HepG2 (cell line): ENCODE measurements at regions not wholly inside any gene's neighbourhood (a gene's known extent, or its start where the extent isn't known, plus 50 kb on each side); places are given as distances from the start of the nearest gene placed in this dataset.

Source experiments
- ATAC-seq: fragments of 200-7000 bp; cut with Tn5 transposase; 3 replicates; pipeline ENCODE4 v1.9.1; 2020; ENCODE audit warnings: mild to moderate bottlenecking, moderate library complexity
- BruUV-seq: library from RNA; stranded (reverse); fragments of 400-500 nt; replicated peaks from 2 replicates; lab custom pipeline; 2021; lab: Mats Ljungman, UMichigan
- CTCF ChIA-PET: fragments of 300-600 bp; formaldehyde crosslinking; extraction: SDS; loops from one replicate; lab custom pipeline; 2021; ENCODE audit warnings: low total read pairs, inconsistent platforms, low intra/inter-chr PET ratio; lab: Yijun Ruan, JAX
- POLR2A ChIA-PET: fragments of 350-600 bp; sonication (Branson Sonifier 250); formaldehyde crosslinking; loops from one replicate; lab custom pipeline; 2020; ENCODE audit warnings: antibody characterized with exemption, inconsistent platforms; lab: Yijun Ruan, JAX
- DNase-seq: peaks from one replicate; pipeline ENCODE4 v3.0.0-alpha.2; 2015; ENCODE audit warnings: low spot score
- FAIRE-seq: peaks from 3 replicates; lab custom pipeline; 2011; peaks lifted over from hg19 to GRCh38; lab: Jason Lieb, UNC
- H2AFZ ChIP-seq: one replicate; pipeline ENCODE4 v1.6.1; 2011; ENCODE audit warnings: low read length, inconsistent platforms
- H3K27ac ChIP-seq: fragments of 300-600 bp; 3 replicates; pipeline ENCODE4 v1.8.0; 2011; ENCODE audit warnings: mixed run types, mild to moderate bottlenecking, mixed read lengths, low read length, inconsistent platforms; ENCODE audit not compliant: insufficient read depth; ENCODE audit errors: extremely low read length
- H3K27me3 ChIP-seq, 2 experiments: fragments of 200-600 bp in 1 of 2; 2 replicates in 1 of 2; 3 replicates in 1 of 2; pipeline versions ENCODE4 v1.6.0 to v1.8.0; 2011; ENCODE audit warnings: low read length in 2 of 2, mild to moderate bottlenecking in 2 of 2, moderate library complexity in 2 of 2, inconsistent platforms in 1 of 2; ENCODE audit not compliant: insufficient read depth in 2 of 2, control insufficient read depth in 1 of 2
- H3K36me3 ChIP-seq, 2 experiments: fragments of 200-600 bp in 1 of 2; replicated peaks in 1 of 2; 2 replicates in 1 of 2; 3 replicates in 1 of 2; pipeline versions ENCODE4 v1.5.1 to v1.8.0; 2011; ENCODE audit warnings: low read length in 2 of 2, inconsistent platforms in 1 of 2; ENCODE audit not compliant: insufficient read depth in 2 of 2, control insufficient read depth in 1 of 2
- H3K4me1 ChIP-seq: 2 replicates; pipeline ENCODE4 v1.5.1; 2012; ENCODE audit warnings: low read length, inconsistent platforms; ENCODE audit not compliant: insufficient read depth
- H3K4me2 ChIP-seq: 2 replicates; pipeline ENCODE4 v1.6.0; 2011; ENCODE audit warnings: low read depth, low read length, inconsistent platforms
- H3K4me3 ChIP-seq, 3 experiments: fragments of 200-600 bp in 1 of 3; sonication (generic), shearing (Covaris generic) in 1 of 3; replicated peaks in 1 of 3; 2 replicates each; pipeline ENCODE4 v1.5.1; 2011 to 2016; ENCODE audit warnings: low read length in 3 of 3, inconsistent platforms in 2 of 3, low read depth in 2 of 3, mild to moderate bottlenecking in 2 of 3, control low read depth in 1 of 3, mixed read lengths in 1 of 3; ENCODE audit not compliant: insufficient read depth in 1 of 3
- H3K79me2 ChIP-seq: one replicate; pipeline ENCODE4 v1.6.1; 2011; ENCODE audit warnings: low read length, inconsistent platforms; ENCODE audit not compliant: insufficient read depth
- H3K9ac ChIP-seq: 2 replicates; pipeline ENCODE4 v1.6.0; 2011; ENCODE audit warnings: mild to moderate bottlenecking, low read depth, low read length, inconsistent platforms; ENCODE audit not compliant: insufficient read depth
- H3K9me3 ChIP-seq: 2 replicates; pipeline ENCODE4 v1.5.1; 2012; ENCODE audit warnings: mild to moderate bottlenecking, low read length
- H4K20me1 ChIP-seq: 2 replicates; pipeline ENCODE4 v1.6.0; 2011; ENCODE audit warnings: inconsistent platforms, mild to moderate bottlenecking, low read length, moderate library complexity; ENCODE audit not compliant: insufficient read depth
- ATM ChIP-seq: fragments of 450-650 bp; IDR thresholded peaks from 2 replicates; pipeline ENCODE4 v1.7.1; 2017; ENCODE audit warnings: mild to moderate bottlenecking, borderline replicate concordance
- CC2D1A ChIP-seq: sonication (generic); formaldehyde crosslinking; IDR thresholded peaks from 2 replicates; pipeline ENCODE4 v1.8.1; 2023; ENCODE audit warnings: mild to moderate bottlenecking, missing genetic modification reagents
- ESRRA ChIP-seq: sonication (generic); formaldehyde crosslinking; IDR thresholded peaks from 2 replicates; pipeline ENCODE4 v1.5.1; 2020; ENCODE audit warnings: mild to moderate bottlenecking, low read depth, missing genetic modification reagents
- GABPB1 ChIP-seq: IDR thresholded peaks from 2 replicates; pipeline ENCODE4 v1.6.1; 2016; ENCODE audit warnings: mild to moderate bottlenecking, missing genetic modification reagents, moderate library complexity, missing compliant biosample characterization
- GPN1 ChIP-seq: sonication (generic); formaldehyde crosslinking; IDR thresholded peaks from 2 replicates; pipeline ENCODE4 v1.5.1; 2020; ENCODE audit warnings: missing genetic modification reagents, borderline replicate concordance
- RBAK ChIP-seq: sonication (generic); formaldehyde crosslinking; IDR thresholded peaks from 2 replicates; pipeline ENCODE4 v1.5.1; 2020; ENCODE audit warnings: mild to moderate bottlenecking, missing genetic modification reagents
- TMF1 ChIP-seq: sonication (generic); formaldehyde crosslinking; IDR thresholded peaks from 2 replicates; pipeline ENCODE4 v1.8.1; 2022; ENCODE audit warnings: low read depth, missing genetic modification reagents
- ZBTB42 ChIP-seq: sonication (generic); formaldehyde crosslinking; IDR thresholded peaks from 2 replicates; pipeline ENCODE4 v1.5.0; 2020; ENCODE audit warnings: mild to moderate bottlenecking, missing genetic modification reagents
- ZMAT3 ChIP-seq: sonication (generic); formaldehyde crosslinking; conservative IDR thresholded peaks from 2 replicates; pipeline ENCODE4 v1.7.0; 2021; ENCODE audit warnings: missing genetic modification reagents
- ZNF354B ChIP-seq: sonication (generic); formaldehyde crosslinking; IDR thresholded peaks from 2 replicates; pipeline ENCODE4 v1.8.0; 2022; ENCODE audit warnings: mild to moderate bottlenecking, missing genetic modification reagents
- ZNF768 ChIP-seq: sonication (generic); formaldehyde crosslinking; IDR thresholded peaks from 2 replicates; pipeline ENCODE4 v1.4.0; 2020; ENCODE audit warnings: missing genetic modification reagents
- WGBS: methylation state at CpG from one replicate; pipeline ENCODE4 v1.1.6; 2017; ENCODE audit warnings: low lambda C conversion rate; 5-methylcytosine and 5-hydroxymethylcytosine counted together
- in situ Hi-C: cut with HindIII; loops from 2 replicates; pipeline ENCODE4 v1.10.0; 2017; ENCODE audit warnings: low pct_unique_long_range_greater_than_20kb; ENCODE audit not compliant: extremely low pct_ligation_motif_present
- intact Hi-C: fragments of 100-400 bp; cut with micrococcal nuclease; formaldehyde crosslinking; loops from one replicate; pipeline ENCODE4 v1.10.0; 2022; ENCODE audit not compliant: unreplicated experiment
- TF ChIP-seq, protein P1 (sequence below): IDR thresholded peaks from 2 replicates; pipeline ENCODE4 v1.6.1; 2016; ENCODE audit warnings: missing biosample characterization, missing genetic modification reagents, low read depth

DNA sequence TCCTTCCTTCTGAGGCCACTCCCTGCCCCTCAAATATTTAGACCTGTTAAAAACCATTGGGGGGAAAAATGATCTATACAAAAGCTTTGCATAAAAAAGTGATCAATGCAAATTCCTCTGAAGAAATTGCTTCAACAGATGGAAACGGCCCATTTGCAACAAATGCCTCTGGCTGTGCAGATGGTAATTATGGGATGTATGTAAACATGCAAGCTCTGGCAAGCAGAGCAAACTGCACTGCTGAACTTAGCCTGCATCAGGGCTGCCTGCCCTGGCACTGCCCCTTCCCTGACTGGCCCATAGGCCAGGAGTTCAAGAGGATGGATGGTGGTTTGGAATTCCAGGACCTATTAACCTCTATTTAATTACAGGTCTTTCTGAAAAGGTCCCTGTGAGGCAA lies 388.7 kb downstream of the MIAT start:
- in situ Hi-C loops = no loop called here
- Histone ChIP-seq H4K20me1 (no peaks in the 10 kb centered on the region), H3K27me3 (no peaks in the 10 kb centered on the region; a peak in 1 of 5 replicates), H3K4me1 (no peaks in the 10 kb centered on the region), H3K36me3 (no peaks in the 10 kb centered on the region), H3K9ac (no peak overlapping the region), H3K9me3 (no peaks in the 10 kb centered on the region), H2AFZ (no peak overlapping the region), H3K4me2 (no peak overlapping the region), H3K79me2 (no peaks in the 10 kb centered on the region), H3K4me3 (no peak overlapping the region), H3K27ac (no peak overlapping the region)
- DNase-seq (no peak), ATAC-seq (no peak), FAIRE-seq (no peak)
- CTCF ChIA-PET = no interaction called here
- WGBS = 6% methylated on average over 1 of the region's 1 CpG
- POLR2A ChIA-PET = no interaction called here
- no peak for TF ChIP-seq TMF1
- TF ChIP-seq ZBTB42 (CRISPR knock-in tag) = no peak
- TF ChIP-seq ZNF768 (CRISPR knock-in tag) = no peak
- no peak for TF ChIP-seq ZNF354B (CRISPR knock-in tag)
- no peak for TF ChIP-seq GPN1
- TF ChIP-seq ESRRA (CRISPR knock-in tag) = no peak
- intact Hi-C loops = no loop called here
- no TSS peak for BruUV-seq

DNA sequence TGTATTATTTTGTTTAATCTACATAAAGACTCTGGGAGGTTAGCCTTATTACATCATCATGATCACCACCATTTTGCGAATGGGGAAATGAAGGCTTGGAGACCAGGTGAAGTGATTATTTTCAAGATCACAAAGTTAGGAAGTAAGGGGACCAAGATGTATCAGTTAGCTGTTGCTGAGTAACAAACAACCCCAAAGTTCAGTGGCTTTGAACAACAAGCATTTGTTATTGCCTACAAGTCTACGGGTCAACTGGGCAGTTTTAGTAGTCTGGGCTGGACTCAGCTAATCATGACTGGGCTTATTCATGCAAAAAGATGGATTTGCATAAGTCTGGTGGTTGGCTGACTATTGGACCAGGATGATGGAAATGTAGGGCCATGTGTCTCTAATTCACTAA lies 389.2 kb downstream of the MIAT start:
- in situ Hi-C loops = no loop called here
- H3K36me3 ChIP-seq = no peaks in the 10 kb centered on the region
- no peak overlapping the region for H3K9ac ChIP-seq
- H3K4me2 ChIP-seq = no peak overlapping the region
- no peak for FAIRE-seq
- H4K20me1 ChIP-seq = no peaks in the 10 kb centered on the region
- no peaks in the 10 kb centered on the region for H3K79me2 ChIP-seq
- DNase-seq = no peak
- H3K4me1 ChIP-seq = no peaks in the 10 kb centered on the region
- no peaks in the 10 kb centered on the region for H3K9me3 ChIP-seq
- no peaks in the 10 kb centered on the region; a peak in 1 of 5 replicates for H3K27me3 ChIP-seq
- CTCF ChIA-PET = no interaction called here
- TF ChIP-seq GABPB1 (CRISPR knock-in tag) = no peak
- TF ChIP-seq, protein P1, sequence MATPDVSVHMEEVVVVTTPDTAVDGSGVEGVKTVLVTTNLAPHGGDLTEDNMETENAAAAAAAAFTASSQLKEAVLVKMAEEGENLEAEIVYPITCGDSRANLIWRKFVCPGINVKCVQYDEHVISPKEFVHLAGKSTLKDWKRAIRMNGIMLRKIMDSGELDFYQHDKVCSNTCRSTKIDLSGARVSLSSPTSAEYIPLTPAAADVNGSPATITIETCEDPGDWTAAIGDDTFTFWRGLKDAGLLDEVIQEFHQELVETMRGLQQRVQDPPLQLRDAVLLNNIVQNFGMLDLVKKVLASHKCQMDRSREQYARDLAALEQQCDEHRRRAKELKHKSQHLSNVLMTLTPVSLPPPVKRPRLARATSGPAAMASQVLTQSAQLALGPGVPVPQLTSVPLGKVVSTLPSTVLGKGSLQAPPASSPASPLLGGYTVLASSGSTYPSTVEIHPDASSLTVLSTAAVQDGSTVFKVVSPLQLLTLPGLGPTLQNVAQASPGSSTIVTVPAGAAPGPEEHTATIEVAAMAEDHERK = no peak
- 0 out of 2 replicates have a peak, but pooled peaks have one; percentile 52 for TF ChIP-seq RBAK
- TF ChIP-seq CC2D1A (CRISPR knock-in tag) = no peak
- no peak for TF ChIP-seq ZMAT3 (CRISPR knock-in tag)
- no peak for TF ChIP-seq ATM
- ATAC-seq = no peak
- WGBS = 9% methylated on average over 2 of the region's 2 CpGs
- no peak overlapping the region for H2AFZ ChIP-seq
- POLR2A ChIA-PET = no interaction called here
- H3K4me3 ChIP-seq = no peak overlapping the region
- H3K27ac ChIP-seq = no peak overlapping the region
- intact Hi-C loops = no loop called here
- BruUV-seq = no TSS peak
